Activated CD8-positive, alpha-beta memory T cell treated with anti-CD3 and anti-CD28 coated beads for 48 hours (primary cell): ENCODE measurements at regions not wholly inside any gene's neighbourhood (a gene's known extent, or its start where the extent isn't known, plus 50 kb on each side); places are given as distances from the start of the nearest gene placed in this dataset.
"Not testable (repeated sequence)": the region's sequence is repeated elsewhere in the genome, so short reads cannot be mapped to it uniquely, and the experiment has no call there.

ENCODE experiments used
- DNase-seq, 3 experiments: peaks; one replicate each; pipeline ENCODE4 v3.0.0-alpha.2; 2020; ENCODE audit warnings: low read depth in 2 of 3, low spot score in 2 of 3

GRCh38 chr2:195537811-195538210 is 119.2 kb upstream of the SLC39A10 start:
- no peak for DNase-seq

- DNase-seq = no peak
These were observed 120.1 kb upstream of the SLC39A10 start for GRCh38 chr2:195536906-195537305.

DNA sequence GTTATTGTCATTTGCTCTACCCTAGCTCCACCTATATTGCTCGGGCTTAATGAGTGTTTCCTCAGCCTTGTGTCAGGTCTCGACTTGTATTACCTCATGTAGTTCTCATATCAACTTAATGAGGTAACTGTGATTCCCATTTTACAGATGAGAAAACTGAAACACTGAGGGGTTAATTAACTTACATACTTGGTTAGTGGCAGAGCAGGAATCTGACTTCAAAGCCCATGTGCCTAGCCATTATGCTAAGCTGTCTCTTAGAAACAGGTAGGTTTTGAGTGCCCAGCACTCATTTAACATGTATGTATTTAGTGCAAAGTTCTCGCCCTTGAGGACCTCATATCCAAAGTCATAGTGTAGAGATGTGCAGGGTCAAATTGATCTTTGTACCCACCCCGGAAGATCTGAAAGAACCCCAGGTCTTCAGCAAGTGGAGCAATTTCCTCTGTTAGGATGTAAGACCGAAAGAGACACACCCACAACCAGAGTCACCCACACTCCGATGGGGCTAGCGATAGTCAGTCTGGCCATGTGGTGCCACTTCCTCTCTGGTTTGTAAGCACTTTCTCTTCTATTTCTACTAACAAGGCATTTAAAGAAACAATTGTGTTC is 121.0 kb upstream of the SLC39A10 start:
- DNase-seq = peak in 2 of 3 experiments; percentile 32 to 47

- DNase-seq = no peak
These were observed 122.1 kb upstream of the SLC39A10 start for GRCh38 chr2:195534971-195535370.

- DNase-seq = peak in 2 of 3 experiments; percentile 18 to 33
These were observed 123.0 kb upstream of the SLC39A10 start for GRCh38 chr2:195533771-195534642.

DNA sequence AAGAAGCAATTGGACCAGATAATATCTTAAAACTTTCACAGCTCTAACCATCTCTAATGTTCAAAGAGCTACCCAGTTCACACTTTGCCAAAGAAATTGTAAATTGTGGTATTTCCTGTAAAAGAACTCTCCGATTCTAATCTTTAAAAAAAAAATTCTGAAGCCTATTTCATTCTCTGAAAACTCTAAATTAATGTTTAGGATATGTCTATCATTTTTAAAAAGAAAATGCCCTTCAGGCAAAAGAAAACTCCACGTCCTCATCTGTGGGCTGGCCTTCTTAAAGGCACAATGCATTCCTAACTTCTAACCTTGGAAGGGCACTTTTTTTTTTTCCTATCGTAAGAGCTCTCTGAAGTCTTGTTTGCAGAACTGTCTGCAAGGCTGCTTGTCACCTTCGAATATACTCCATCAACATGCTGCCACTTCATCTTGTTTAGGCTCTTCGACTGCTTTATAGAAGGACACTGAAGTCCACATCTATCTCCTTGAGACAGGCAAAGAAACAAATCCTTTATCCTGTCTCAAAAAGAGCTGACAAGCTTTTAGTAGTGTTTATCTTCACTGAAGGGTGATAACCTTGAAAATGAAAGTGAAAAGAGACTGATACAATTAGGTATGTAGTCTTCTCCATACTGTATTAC is 124.3 kb upstream of the SLC39A10 start:
- DNase-seq = no peak

DNA sequence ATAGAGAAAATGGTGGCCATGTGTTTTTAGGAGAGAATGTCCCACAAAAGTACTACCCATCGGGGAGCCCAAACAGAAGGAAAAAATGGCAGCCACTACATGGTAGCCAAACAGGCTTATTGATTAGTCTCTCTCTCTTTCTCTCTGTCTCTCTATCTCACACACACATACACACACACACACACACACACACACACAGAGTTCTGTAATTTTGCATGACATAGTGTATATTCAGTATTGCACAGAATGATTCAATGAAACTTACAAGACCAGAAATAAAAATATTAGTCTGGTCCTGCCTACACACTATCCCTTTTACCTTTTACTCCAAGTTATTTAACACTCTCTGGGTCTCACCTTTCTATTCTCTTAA is 124.8 kb upstream of the SLC39A10 start:
- DNase-seq = no peak

GRCh38 chr2:195531754-195532153 is 125.3 kb upstream of the SLC39A10 start:
- DNase-seq = no peak

- not testable (repeated sequence) for DNase-seq
These were observed 133.8 kb upstream of the SLC39A10 start for GRCh38 chr2:195523242-195523641.

DNA sequence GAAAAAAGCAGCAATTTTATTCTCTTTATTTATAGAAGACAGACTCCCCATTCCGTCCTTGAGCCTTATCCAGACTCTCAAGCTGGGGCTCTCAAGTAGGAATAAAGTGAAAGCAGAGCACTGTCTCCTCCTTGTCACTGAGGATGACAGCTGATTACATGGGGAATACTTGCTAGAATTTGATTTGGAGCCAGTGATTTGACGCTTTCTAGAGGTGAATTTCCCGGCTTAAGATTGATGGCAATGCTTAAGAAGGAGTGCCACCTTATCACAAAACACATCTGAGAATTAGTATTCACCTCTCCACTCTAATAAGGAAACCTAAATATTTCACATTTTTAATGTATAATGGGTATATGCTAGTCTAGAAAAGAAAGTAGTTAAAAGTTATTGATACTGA is 135.4 kb upstream of the SLC39A10 start:
- DNase-seq = no peak

- no peak for DNase-seq
These were observed 136.3 kb upstream of the SLC39A10 start for GRCh38 chr2:195520671-195521155.

DNA sequence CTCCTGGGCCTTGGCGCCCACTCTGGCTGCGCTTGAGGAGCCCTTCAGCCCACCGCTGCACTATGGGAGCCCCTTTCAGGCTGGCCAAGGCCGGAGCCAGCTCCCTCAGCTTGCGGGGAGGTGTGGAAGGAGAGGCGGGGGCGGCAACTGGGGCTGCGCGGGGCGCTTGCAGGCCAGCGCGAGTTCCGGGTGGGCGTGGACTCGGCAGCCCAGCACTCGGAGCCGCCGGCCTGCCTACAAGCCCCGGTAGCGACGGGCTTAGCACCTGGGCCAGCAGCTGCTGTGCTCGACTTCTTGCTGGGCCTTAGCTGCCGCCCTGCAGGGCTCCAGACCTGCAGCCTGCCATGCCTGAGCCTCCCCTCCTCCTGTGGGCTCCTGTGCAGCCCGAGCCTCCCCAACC is 141.5 kb upstream of the SLC39A10 start:
- no peak for DNase-seq

- no peak for DNase-seq
These were observed 142.7 kb upstream of the SLC39A10 start for GRCh38 chr2:195514365-195514764.

DNA sequence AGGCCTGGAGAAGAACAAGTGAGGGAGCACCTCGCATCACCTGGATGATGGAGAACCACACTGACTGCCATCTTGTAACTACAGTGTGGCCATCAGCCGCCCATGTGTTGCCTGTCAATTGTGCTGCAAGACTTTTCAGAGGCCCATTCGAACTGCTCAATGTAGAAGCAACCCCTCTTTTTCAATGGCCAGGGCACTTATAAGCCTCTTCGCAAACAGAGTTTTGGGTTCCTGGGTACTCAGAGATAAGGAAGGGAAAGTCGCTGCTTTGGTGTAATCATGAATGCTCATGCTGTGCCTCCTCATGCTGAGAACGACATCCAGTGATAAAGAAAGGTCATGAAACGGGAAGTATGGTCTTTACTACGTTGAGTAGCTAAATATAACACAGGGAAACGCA is 143.9 kb upstream of the SLC39A10 start:
- no peak for DNase-seq

- no peak for DNase-seq
These were observed 147.5 kb upstream of the SLC39A10 start for GRCh38 chr2:195509551-195509950.

DNA sequence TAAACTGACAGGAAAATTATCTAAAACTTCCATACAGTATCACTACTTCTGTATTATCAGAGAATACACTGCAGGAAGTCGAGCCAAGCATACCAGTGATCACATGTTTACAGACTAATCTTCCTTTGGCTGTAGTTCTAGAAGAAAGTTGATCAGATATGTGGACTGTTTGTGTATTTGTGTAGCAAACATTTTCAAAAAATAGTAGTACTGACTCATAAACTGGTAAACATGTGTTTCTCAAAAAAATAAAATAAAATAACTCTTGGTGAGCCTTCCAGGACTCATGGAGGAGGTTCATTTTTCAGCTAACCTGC is 148.9 kb upstream of the SLC39A10 start:
- no peak for DNase-seq

- DNase-seq = no peak
These were observed 149.4 kb upstream of the SLC39A10 start for GRCh38 chr2:195507447-195508138.

- DNase-seq = no peak
These were observed 151.3 kb upstream of the SLC39A10 start for GRCh38 chr2:195505701-195506100.

DNA sequence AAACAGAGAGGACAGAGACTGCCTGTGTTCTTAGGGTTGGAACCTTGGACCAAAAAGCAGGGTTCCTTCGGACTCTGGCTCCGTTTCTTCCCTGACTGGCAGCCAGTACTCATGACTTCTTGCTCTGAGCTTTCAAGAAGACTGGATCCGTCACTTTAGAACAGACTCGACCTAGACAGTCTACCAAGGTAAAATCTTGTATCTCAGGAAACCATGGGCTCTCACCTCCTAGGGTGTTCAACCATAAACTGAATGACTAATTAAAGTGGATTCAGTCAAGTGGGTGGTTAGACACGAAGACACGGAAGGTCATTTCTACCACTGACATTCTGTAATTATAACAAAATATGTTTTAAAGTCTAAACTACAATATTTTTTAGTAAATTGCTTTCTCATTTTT is 153.8 kb upstream of the SLC39A10 start:
- DNase-seq = no peak

- no peak for DNase-seq
These were observed 155.3 kb upstream of the SLC39A10 start for GRCh38 chr2:195501746-195502145.

DNA sequence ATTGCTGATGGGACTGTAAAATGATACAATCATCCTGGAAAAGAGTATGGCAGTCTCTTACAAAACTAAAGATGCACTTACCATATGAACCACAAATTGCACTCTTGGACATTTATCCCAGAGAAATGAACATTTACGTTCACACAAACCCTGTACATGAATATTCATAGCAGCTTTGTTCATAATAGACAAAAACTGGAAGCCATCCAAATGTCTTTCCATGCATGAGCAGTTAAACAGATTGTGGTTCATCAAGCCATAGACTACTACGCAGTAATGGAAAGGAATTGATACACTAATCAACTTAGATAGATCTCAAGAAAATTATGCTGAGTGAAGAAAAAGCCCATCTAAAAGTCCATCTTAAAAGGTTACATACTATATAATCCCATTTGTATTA is 156.1 kb upstream of the SLC39A10 start:
- DNase-seq = no peak
